Right ventricle myocardium superior (tissue), 1 donor: ENCODE measurements at regions not wholly inside any gene's neighbourhood (a gene's known extent, or its start where the extent isn't known, plus 50 kb on each side); places are given as distances from the start of the nearest gene placed in this dataset.
"Not testable (repeated sequence)": the region's sequence is repeated elsewhere in the genome, so short reads cannot be mapped to it uniquely, and the experiment has no call there.

Experiments used
- ATAC-seq: fragments of 200-7000 bp; cut with Tn5 transposase; one replicate; pipeline ENCODE4 v1.9.1; 2020; ENCODE audit warnings: mild to moderate bottlenecking; ENCODE audit not compliant: poor library complexity
- DNase-seq: peaks from one replicate; pipeline ENCODE4 v3.0.0-alpha.2; 2020
- intact Hi-C: fragments of 100-400 bp; cut with DNase I; formaldehyde crosslinking; loops from one replicate; pipeline ENCODE4 v1.11.2; 2022
- donor health status: DM: no; HTN: yes; CAD: no; lungs with severe emphysema.

GRCh38 chr6:109260701-109261100 is 121.6 kb downstream of the CD164 start:
- ATAC-seq: no peak
- no peak for DNase-seq

GRCh38 chr6:109260126-109260525 is 122.1 kb downstream of the CD164 start:
- intact Hi-C loops: no loop called here
- DNase-seq (no peak), ATAC-seq (no peak)

More at GRCh38 chr6:109260701-109261100, 121.6 kb downstream of the CD164 start:
- intact Hi-C loops: no loop called here

GRCh38 chr6:109258129-109258528 is 124.1 kb downstream of the CD164 start:
- ATAC-seq (no peak), DNase-seq (no peak)
- intact Hi-C loops: no loop called here

GRCh38 chr6:109257494-109257893 is 124.8 kb downstream of the CD164 start:
- ATAC-seq (no peak), DNase-seq (no peak)
- intact Hi-C loops: no loop called here

- intact Hi-C loops: no loop called here
- DNase-seq (no peak), ATAC-seq (no peak)
These were observed 126.2 kb downstream of the CD164 start for GRCh38 chr6:109255946-109256640.

- DNase-seq (no peak), ATAC-seq (no peak)
- intact Hi-C loops: no loop called here
These were observed 127.2 kb downstream of the CD164 start for GRCh38 chr6:109255087-109255486.

- ATAC-seq (no peak), DNase-seq (no peak)
- intact Hi-C loops: no loop called here
These were observed 128.9 kb downstream of the CD164 start for GRCh38 chr6:109253366-109253765.

- peak; percentile 31 for ATAC-seq
- no peak for DNase-seq
- intact Hi-C loops: no loop called here
These were observed 129.8 kb downstream of the CD164 start for GRCh38 chr6:109252261-109253041.

GRCh38 chr6:109251839-109252238 is 130.4 kb downstream of the CD164 start:
- DNase-seq (no peak), ATAC-seq (no peak)
- intact Hi-C loops: no loop called here

GRCh38 chr6:109250544-109251156 is 131.6 kb downstream of the CD164 start:
- ATAC-seq, intact Hi-C loops: not testable (repeated sequence)

GRCh38 chr6:109243863-109244825 is 138.1 kb downstream of the CD164 start:
- intact Hi-C loops: no loop called here
- no peak for DNase-seq
- no peak for ATAC-seq

More at GRCh38 chr6:109250544-109251156, 131.6 kb downstream of the CD164 start:
- DNase-seq: not testable (repeated sequence)

GRCh38 chr6:109242925-109243324 is 139.3 kb downstream of the CD164 start:
- ATAC-seq (no peak), DNase-seq (no peak)
- intact Hi-C loops: no loop called here

GRCh38 chr6:109242029-109242428 is 140.2 kb downstream of the CD164 start:
- DNase-seq (no peak), ATAC-seq (no peak)
- intact Hi-C loops: no loop called here

- no peak for DNase-seq
- intact Hi-C loops: no loop called here
- ATAC-seq: no peak
These were observed 141.1 kb downstream of the CD164 start for GRCh38 chr6:109241199-109241598.

GRCh38 chr6:109240370-109241084 is 141.7 kb downstream of the CD164 start:
- intact Hi-C loops: no loop called here
- ATAC-seq: no peak
- no peak for DNase-seq

GRCh38 chr6:109239651-109240321 is 142.5 kb downstream of the CD164 start:
- ATAC-seq: peak; percentile 46
- intact Hi-C loops: no loop called here
- DNase-seq: no peak

- intact Hi-C loops: no loop called here
- DNase-seq: no peak
- ATAC-seq: no peak
These were observed 143.1 kb downstream of the CD164 start for GRCh38 chr6:109239160-109239559.

GRCh38 chr6:109238396-109238795 is 143.1 kb downstream of the CEP57L1 start:
- ATAC-seq: no peak
- no peak for DNase-seq
- intact Hi-C loops: no loop called here
